ENCODE measurements at regions not wholly inside any gene's neighbourhood (a gene's known extent, or its start where the extent isn't known, plus 50 kb on each side); places are given as distances from the start of the nearest gene placed in this dataset.
"Not testable (repeated sequence)": the region's sequence is repeated elsewhere in the genome, so short reads cannot be mapped to it uniquely, and the experiment has no call there.

- H3K27ac ChIP-seq (ENCODE audit: low read depth, low read length); H3K4me1 ChIP-seq (ENCODE audit: insufficient read depth, low read length); H3K27me3 ChIP-seq (ENCODE audit: insufficient read depth, low read length); H3K4me3 ChIP-seq (ENCODE audit: low read length); H3K36me3 ChIP-seq (ENCODE audit: insufficient read depth, low read length); H3K9ac ChIP-seq (ENCODE audit: low read depth, low read length): not testable (repeated sequence)
- WGBS: 84% methylated on average over 2 of the region's 2 CpGs
- peaks cover 44% of the 10 kb centered on the region; the same call in 1 of the 2 replicates for H3K9me3 ChIP-seq (ENCODE audit: insufficient read depth, low read depth, low read length)
These were observed 244.8 kb downstream of the ANKRD30B start for GRCh38 chr18:14992758-14993157.

- H3K4me3 ChIP-seq (ENCODE audit: low read length); H3K4me1 ChIP-seq (ENCODE audit: insufficient read depth, low read length); H3K27ac ChIP-seq (ENCODE audit: low read depth, low read length); H3K36me3 ChIP-seq (ENCODE audit: insufficient read depth, low read length); H3K27me3 ChIP-seq (ENCODE audit: insufficient read depth, low read length); H3K9ac ChIP-seq (ENCODE audit: low read depth, low read length): not testable (repeated sequence)
- H3K9me3 ChIP-seq (ENCODE audit: insufficient read depth, low read depth, low read length): peaks cover 43% of the 10 kb centered on the region; the same call in 1 of the 2 replicates
- 89% methylated on average over 2 of the region's 3 CpGs for WGBS
These were observed 247.1 kb downstream of the ANKRD30B start for GRCh38 chr18:14995023-14995422.

- WGBS: 93% methylated on average over 30 of the region's 30 CpGs
- Histone ChIP-seq H3K9me3 (ENCODE audit: insufficient read depth, low read depth, low read length) (peaks cover 33% of the 10 kb centered on the region; the same call in 1 of the 2 replicates), H3K27ac (ENCODE audit: low read depth, low read length) (no peak overlapping the region), H3K27me3 (ENCODE audit: insufficient read depth, low read length) (no peaks in the 10 kb centered on the region; the same call in 1 of the 2 replicates), H3K9ac (ENCODE audit: low read depth, low read length) (no peak overlapping the region), H3K4me1 (ENCODE audit: insufficient read depth, low read length) (no peaks in the 10 kb centered on the region), H3K4me3 (ENCODE audit: low read length) (no peak overlapping the region), H3K36me3 (ENCODE audit: insufficient read depth, low read length) (no peaks in the 10 kb centered on the region)
These were observed 249.4 kb downstream of the ANKRD30B start for GRCh38 chr18:14997357-14997756.

- not testable (repeated sequence) for H3K36me3 ChIP-seq (ENCODE audit: insufficient read depth, low read length); H3K27me3 ChIP-seq (ENCODE audit: insufficient read depth, low read length); H3K9ac ChIP-seq (ENCODE audit: low read depth, low read length); H3K4me3 ChIP-seq (ENCODE audit: low read length); H3K27ac ChIP-seq (ENCODE audit: low read depth, low read length); H3K4me1 ChIP-seq (ENCODE audit: insufficient read depth, low read length)
- H3K9me3 ChIP-seq (ENCODE audit: insufficient read depth, low read depth, low read length): peaks cover 30% of the 10 kb centered on the region; the same call in 1 of the 2 replicates
- 96% methylated on average over 37 of the region's 37 CpGs for WGBS
These were observed 249.9 kb downstream of the ANKRD30B start for GRCh38 chr18:14997899-14998298.

- not testable (repeated sequence) for H3K36me3 ChIP-seq (ENCODE audit: insufficient read depth, low read length); H3K4me1 ChIP-seq (ENCODE audit: insufficient read depth, low read length); H3K27ac ChIP-seq (ENCODE audit: low read depth, low read length); H3K9ac ChIP-seq (ENCODE audit: low read depth, low read length); H3K27me3 ChIP-seq (ENCODE audit: insufficient read depth, low read length); H3K4me3 ChIP-seq (ENCODE audit: low read length)
- H3K9me3 ChIP-seq (ENCODE audit: insufficient read depth, low read depth, low read length): peaks cover 29% of the 10 kb centered on the region; the same call in 1 of the 2 replicates
- WGBS: 96% methylated on average over 62 of the region's 62 CpGs
These were observed 250.5 kb downstream of the ANKRD30B start for GRCh38 chr18:14998360-14999042.

GRCh38 chr18:14999085-14999975 is 251.4 kb downstream of the ANKRD30B start:
- no peak overlapping the region for H3K4me3 ChIP-seq (ENCODE audit: low read length)
- no peaks in the 10 kb centered on the region; the same call in 1 of the 2 replicates for H3K27me3 ChIP-seq (ENCODE audit: insufficient read depth, low read length)
- H3K36me3 ChIP-seq (ENCODE audit: insufficient read depth, low read length): no peaks in the 10 kb centered on the region
- H3K9me3 ChIP-seq (ENCODE audit: insufficient read depth, low read depth, low read length): peaks cover 32% of the 10 kb centered on the region; the same call in 1 of the 2 replicates
- H3K9ac ChIP-seq (ENCODE audit: low read depth, low read length): no peak overlapping the region
- H3K4me1 ChIP-seq (ENCODE audit: insufficient read depth, low read length): no peaks in the 10 kb centered on the region
- WGBS: 95% methylated on average over 105 of the region's 105 CpGs
- H3K27ac ChIP-seq (ENCODE audit: low read depth, low read length): no peak overlapping the region

GRCh38 chr18:15000119-15001037 is 252.4 kb downstream of the ANKRD30B start:
- H3K27me3 ChIP-seq (ENCODE audit: insufficient read depth, low read length); H3K4me1 ChIP-seq (ENCODE audit: insufficient read depth, low read length); H3K36me3 ChIP-seq (ENCODE audit: insufficient read depth, low read length); H3K27ac ChIP-seq (ENCODE audit: low read depth, low read length); H3K9ac ChIP-seq (ENCODE audit: low read depth, low read length); H3K4me3 ChIP-seq (ENCODE audit: low read length): not testable (repeated sequence)
- 94% methylated on average over 53 of the region's 54 CpGs for WGBS
- H3K9me3 ChIP-seq (ENCODE audit: insufficient read depth, low read depth, low read length): peaks cover 37% of the 10 kb centered on the region; the same call in 1 of the 2 replicates

GRCh38 chr18:15001038-15001794 is 253.2 kb downstream of the ANKRD30B start:
- not testable (repeated sequence) for H3K9ac ChIP-seq (ENCODE audit: low read depth, low read length); H3K4me1 ChIP-seq (ENCODE audit: insufficient read depth, low read length); H3K27ac ChIP-seq (ENCODE audit: low read depth, low read length); H3K27me3 ChIP-seq (ENCODE audit: insufficient read depth, low read length); H3K4me3 ChIP-seq (ENCODE audit: low read length); H3K36me3 ChIP-seq (ENCODE audit: insufficient read depth, low read length)
- 95% methylated on average over 17 of the region's 21 CpGs for WGBS
- H3K9me3 ChIP-seq (ENCODE audit: insufficient read depth, low read depth, low read length): peaks cover 39% of the 10 kb centered on the region; the same call in 1 of the 2 replicates

GRCh38 chr18:15001795-15002107 is 253.8 kb downstream of the ANKRD30B start:
- not testable (repeated sequence) for H3K9ac ChIP-seq (ENCODE audit: low read depth, low read length); H3K27ac ChIP-seq (ENCODE audit: low read depth, low read length); H3K36me3 ChIP-seq (ENCODE audit: insufficient read depth, low read length); H3K4me1 ChIP-seq (ENCODE audit: insufficient read depth, low read length); H3K4me3 ChIP-seq (ENCODE audit: low read length); H3K27me3 ChIP-seq (ENCODE audit: insufficient read depth, low read length)
- 82% methylated on average over 10 of the region's 10 CpGs for WGBS
- H3K9me3 ChIP-seq (ENCODE audit: insufficient read depth, low read depth, low read length): peaks cover 39% of the 10 kb centered on the region; the same call in 1 of the 2 replicates

- H3K27me3 ChIP-seq (ENCODE audit: insufficient read depth, low read length); H3K36me3 ChIP-seq (ENCODE audit: insufficient read depth, low read length); H3K27ac ChIP-seq (ENCODE audit: low read depth, low read length); H3K4me1 ChIP-seq (ENCODE audit: insufficient read depth, low read length); H3K9ac ChIP-seq (ENCODE audit: low read depth, low read length); H3K4me3 ChIP-seq (ENCODE audit: low read length): not testable (repeated sequence)
- WGBS: 82% methylated on average over 3 of the region's 3 CpGs
- H3K9me3 ChIP-seq (ENCODE audit: insufficient read depth, low read depth, low read length): peaks cover 41% of the 10 kb centered on the region; the same call in 1 of the 2 replicates
These were observed 254.8 kb downstream of the ANKRD30B start for GRCh38 chr18:15002765-15003164.
